UCSD-AML1 (cell line): ENCODE measurements at regions not wholly inside any gene's neighbourhood (a gene's known extent, or its start where the extent isn't known, plus 50 kb on each side); places are given as distances from the start of the nearest gene placed in this dataset.

Experiments
- DNase-seq: peaks from one replicate; lab custom pipeline; 2025; ENCODE audit not compliant: unreplicated experiment; lab: John Stamatoyannopoulos, UW

- DNase-seq: no peak
Measured at GRCh38 chr9:108316066-108316465, 539.7 kb downstream of the ACTL7B start.

GRCh38 chr9:108311745-108312144, 544.0 kb downstream of the ACTL7B start:
- DNase-seq: no peak

- DNase-seq: no peak
Measured at GRCh38 chr9:108310202-108310601, 545.6 kb downstream of the ACTL7B start.

GRCh38 chr9:108300306-108301287, 555.2 kb downstream of the ACTL7B start:
- DNase-seq: no peak

GRCh38 chr9:108297073-108297472, 558.7 kb downstream of the ACTL7B start:
- no peak for DNase-seq

DNA sequence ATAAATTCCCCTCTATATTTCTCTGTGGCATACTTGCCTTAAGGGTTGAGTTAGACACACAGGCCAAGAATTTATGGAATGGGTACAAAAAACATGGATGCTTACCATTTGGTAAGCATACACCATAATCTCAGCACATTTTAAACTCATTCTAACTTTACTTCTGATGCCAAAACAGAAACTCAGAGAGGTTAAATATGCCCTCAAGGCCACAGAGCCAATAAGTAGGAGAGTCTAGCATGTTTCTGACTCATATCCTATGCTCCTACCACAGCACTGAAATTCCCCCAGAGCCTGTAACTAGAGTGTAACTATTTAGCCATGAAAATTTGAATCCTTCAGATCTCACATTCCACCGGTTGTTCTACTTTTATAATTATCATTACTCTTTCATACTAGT, 559.7 kb downstream of the ACTL7B start:
- DNase-seq: no peak

DNA sequence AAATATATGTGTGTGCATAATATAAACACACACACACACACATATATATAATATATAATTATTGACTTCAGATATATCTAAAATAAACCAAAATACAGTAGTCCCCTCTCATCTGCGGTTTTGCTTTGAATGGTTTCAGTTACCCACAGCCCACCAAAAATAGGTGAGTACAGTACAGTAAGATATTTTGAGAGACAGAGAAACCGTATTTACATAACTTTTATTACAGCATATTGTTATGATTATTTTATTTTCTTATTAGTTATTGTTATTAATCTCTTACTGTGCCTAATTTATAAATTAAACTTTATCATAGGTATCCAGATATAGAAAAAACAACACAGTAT, 564.2 kb downstream of the ACTL7B start:
- DNase-seq: no peak

GRCh38 chr9:108290839-108291585, 564.8 kb downstream of the ACTL7B start:
- DNase-seq: no peak

- no peak for DNase-seq
Measured at GRCh38 chr9:108286638-108287206, 569.1 kb downstream of the ACTL7B start.

- no peak for DNase-seq
Measured at GRCh38 chr9:108283696-108284095, 572.1 kb downstream of the ACTL7B start.

DNA sequence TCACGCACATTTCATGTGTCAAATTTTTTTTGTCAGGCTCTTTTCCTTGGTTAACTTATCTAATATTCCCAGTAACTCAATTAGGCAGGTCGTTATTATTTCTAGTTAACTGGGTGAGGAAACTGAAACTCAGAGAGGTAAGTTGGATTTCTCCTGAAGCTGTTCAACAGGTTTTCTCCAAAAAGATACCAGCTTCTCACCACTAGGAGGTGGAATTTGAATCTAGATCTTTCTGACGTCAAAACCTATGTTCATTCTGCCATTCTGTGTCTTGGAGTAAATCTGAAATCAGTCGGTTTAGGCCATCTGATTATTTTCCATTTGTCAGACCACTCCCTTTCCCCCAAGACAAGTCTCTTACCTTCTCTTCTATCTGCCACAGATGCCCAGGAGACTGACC, 572.9 kb downstream of the ACTL7B start:
- DNase-seq: no peak

DNA sequence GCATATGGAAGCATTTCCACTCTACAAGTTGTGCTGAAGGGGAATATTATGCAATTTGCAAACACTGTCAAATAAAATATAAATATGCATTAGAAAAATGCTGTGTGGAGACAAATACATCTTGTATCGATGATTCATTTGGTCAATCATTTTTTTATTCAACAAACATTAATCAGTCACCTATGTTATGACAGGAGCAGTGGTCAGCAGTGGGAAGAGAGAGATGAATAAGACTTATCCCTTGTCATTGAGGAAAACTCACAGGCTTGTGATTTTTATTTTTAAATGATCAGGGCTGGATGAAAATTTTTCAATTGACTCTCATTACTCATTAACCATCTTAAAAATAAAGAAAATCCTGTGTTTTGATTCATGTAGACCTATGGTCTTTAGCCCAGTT, 574.1 kb downstream of the ACTL7B start:
- DNase-seq: no peak

DNA sequence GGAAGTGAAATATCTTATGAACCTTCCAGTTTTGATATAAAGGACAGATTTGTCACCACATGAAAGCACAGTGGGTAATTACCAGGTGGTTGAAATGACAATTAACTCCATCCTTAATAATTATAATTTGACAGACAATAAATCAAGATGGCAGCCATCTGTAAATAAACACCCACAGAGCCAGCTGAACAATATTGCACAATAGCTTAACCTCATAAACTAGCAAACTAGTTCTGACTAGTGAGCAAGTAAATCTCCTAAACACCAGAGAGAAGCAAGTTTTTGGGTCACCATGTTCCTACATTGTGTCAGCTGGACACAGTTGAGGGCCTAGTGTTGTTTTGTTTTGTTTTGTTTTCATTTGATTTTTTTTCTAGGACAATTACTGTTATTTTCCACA, 577.4 kb downstream of the ACTL7B start:
- DNase-seq: no peak

DNA sequence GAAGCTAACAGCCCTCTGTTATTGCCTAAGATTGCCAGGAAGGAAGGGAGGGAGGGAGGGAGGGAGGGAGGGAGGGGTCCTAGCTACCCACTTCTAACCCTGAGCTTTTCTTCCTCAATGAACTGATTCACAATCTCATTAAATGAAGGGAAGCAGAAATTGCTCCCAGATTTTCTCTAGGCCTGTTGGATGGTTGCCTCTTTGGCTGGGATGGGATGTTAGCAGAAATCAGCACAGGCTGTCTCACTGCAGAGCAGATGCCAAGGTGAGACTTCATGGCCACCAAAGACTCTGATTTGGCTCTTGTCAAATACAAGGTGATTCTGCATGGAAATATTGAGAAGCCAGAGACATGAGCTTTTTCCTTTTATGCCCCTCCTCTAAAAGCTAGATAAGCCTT, 578.6 kb downstream of the ACTL7B start:
- DNase-seq: no peak

DNA sequence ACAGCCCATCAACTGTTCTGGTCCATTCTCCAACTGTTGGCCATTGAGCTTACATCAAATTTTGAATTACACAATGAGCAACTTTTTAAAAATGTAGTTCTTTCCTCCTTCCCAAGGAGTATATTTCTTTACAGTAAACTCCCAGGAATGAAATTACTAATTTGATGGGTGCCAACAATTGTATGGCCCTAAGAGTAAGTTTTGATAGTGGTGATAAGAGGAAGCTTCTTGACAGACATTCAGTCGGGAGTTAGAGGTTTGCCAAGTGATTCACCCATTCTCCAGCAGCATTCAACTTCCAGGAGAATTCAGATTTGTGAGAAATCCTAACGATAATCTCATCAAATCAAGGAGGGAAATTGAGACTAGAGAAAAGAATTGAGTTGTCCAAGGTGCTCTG, 579.9 kb downstream of the ACTL7B start:
- DNase-seq: no peak

- no peak for DNase-seq
Measured at GRCh38 chr9:108274971-108275370, 580.8 kb downstream of the ACTL7B start.

DNA sequence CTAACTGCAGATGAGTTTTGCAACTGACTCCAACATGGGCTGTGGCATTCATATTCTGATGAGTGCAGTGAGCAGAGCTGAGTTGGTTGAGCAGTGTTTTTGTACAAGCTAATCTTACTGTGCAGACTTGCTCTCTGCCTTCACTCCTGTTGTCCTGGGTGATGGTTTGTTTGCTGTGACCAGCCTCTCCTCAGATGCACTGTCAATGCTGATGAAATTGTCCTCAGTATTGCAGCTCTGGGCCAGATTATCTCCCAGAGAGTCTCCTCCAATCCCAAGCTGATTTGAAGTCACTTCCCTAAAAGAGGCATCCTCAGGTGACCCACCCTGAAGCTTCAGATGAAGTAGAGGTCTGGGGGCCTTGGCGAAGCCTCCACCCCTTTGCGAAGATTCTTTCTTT, 581.8 kb downstream of the ACTL7B start:
- no peak for DNase-seq

DNA sequence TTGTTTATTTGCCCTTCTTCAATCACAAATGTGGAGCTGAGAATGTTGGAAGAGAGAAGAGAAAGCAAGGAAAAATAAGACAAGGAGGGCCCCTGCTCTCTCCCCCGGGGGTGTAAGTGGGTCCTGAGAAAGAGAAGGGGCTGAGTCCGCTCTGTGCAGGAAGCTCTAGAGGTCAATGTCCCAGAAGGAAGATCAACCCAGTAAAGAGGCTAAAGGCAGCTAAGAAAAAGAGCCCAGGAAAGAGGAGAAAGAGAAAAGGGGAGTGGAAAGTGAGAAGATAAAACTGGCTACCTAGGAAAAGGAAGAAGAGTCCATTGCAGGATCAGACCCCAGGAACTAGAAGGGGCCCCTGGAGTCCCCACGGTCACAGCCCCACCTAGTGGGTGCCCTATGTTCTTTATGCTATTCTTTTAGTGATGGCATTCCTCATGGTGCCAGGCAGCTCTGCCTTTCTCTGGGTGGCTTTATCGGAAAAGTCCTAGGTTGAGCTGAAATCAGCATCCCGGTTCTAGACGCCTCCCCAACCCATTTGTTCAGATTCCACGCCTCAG, 583.4 kb downstream of the ACTL7B start:
- DNase-seq: peak; percentile 18

GRCh38 chr9:108271646-108272348, 584.0 kb downstream of the ACTL7B start:
- DNase-seq: no peak

DNA sequence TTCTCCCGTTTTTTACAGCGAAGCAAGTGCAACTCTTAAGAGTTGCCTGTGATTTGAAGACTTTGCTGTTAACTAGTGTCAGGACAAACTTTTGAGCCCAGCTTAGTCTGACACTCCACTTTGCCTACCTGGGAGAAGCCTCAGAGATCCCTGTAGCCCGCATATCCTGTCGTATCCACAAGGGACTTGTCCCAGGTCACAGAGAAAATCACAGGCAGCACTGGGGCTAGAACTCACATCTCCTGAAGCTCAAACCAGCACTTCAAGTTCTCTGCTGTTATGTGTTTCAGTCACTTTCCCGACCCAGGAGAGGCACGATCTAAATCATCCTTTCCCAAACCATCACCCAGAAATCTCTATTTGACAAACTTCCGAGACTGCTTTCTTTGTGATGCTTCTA, 584.5 kb downstream of the ACTL7B start:
- no peak for DNase-seq

DNA sequence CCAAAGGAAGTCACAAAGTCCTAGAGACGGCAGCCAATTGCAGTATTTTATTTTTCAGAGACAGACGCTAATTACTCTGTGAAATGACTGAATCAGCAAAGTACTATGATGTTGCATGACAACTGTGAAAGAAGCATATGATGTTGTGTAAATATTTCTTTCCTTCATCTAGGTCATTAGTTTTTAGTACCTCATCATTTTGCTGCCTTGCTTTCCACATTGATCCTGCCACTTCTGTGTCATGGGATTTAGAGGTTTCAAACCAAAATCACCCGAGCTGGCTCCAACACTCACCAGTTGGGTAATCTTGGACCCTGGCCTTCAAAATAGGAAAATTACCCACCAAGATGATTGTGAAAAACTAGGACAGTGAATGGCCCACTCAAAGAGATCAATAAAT, 585.2 kb downstream of the ACTL7B start:
- DNase-seq: no peak
